HG02884 (cell line): ENCODE measurements at regions not wholly inside any gene's neighbourhood (a gene's known extent, or its start where the extent isn't known, plus 50 kb on each side); places are given as distances from the start of the nearest gene placed in this dataset.
"Not testable (repeated sequence)": the region's sequence is repeated elsewhere in the genome, so short reads cannot be mapped to it uniquely, and the experiment has no call there.

Experiments used
- ATAC-seq: cut with Tn5 transposase; IDR thresholded peaks from one replicate; pipeline ENCODE4 v1.9.1; 2021; ENCODE audit warnings: mild to moderate bottlenecking, moderate library complexity; ENCODE audit not compliant: unreplicated experiment

DNA sequence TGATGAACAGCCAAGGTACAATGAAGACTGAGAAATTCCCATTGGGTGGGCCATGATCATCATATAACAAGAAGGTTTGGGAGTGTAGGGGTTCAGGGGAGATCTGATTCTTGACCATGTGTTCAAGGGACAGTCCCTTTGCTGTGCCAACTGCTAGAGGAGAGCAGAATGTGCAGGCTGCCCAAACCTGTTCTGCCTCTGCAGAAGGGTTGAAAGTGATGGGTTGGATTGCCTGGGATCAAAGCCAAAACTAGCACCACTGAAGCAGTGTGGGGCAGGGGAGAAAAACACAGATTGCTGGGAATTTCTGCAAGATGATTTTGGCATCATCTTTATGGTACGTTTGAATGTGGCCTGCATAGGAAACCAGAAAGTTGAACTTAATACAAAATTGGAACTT lies 303.9 kb downstream of the OTUD1 start:
- peak; percentile 6 for ATAC-seq

GRCh38 chr10:23754179-23754578 lies 315.3 kb downstream of the OTUD1 start:
- ATAC-seq, result no peak

DNA sequence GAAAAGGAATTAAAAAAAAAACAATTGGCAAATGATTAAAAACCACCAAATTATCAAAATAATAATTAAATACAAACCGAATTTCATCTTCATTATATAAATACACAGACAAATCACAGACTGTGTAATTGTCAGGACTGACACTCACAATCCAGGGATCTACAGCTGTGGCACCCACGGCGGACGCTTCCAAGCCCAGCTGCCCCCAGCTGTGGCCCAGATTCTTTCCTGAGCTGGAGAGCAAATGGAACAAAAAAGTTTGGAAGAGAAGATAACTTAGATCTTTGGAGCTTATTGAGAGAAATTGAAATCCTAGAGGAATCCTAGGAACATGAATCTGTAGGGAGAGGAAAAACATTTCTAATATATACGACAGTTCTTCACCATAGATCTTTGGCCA lies 316.1 kb downstream of the OTUD1 start:
- no peak for ATAC-seq

DNA sequence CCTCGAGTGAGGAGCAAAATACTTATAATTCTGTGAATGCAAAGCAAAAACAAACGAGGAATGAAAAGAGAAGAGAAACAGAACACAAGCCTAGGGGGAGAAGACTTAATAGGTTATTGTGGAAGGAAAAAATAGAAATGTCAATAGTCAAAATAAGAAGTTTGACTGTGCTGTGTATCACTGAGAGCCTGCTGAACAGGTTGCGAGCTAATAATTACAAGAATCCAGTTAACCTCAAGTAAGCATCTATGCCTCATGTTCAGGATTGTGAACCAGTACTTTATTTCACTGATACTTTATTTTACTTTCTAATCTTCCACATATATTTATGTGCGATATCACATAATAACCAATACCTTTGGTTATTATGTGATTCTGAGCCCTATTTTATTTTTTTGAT lies 316.7 kb downstream of the OTUD1 start:
- no peak for ATAC-seq

- ATAC-seq, result no peak
These were observed 329.4 kb downstream of the OTUD1 start for GRCh38 chr10:23768281-23768680.

DNA sequence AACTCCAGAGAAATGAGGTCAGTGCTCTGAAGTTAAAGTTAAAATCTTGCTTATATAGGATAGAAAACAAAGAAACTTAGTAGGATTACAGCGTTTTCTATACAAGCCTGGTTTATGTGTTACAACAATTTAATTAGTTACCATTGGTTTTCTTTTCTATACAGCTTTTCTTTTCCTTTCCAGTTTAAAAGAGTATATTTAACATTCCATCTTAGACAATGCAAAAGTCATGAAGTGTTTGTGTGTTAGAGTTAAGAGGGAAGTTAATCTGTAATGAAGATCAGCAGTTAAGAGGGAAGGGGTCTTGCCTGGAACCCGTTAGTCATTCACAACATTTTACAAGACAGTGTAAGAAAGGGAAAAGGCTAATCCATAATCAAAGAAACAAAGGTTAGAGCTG lies 338.3 kb downstream of the OTUD1 start:
- no peak for ATAC-seq

- no peak for ATAC-seq
These were observed 340.4 kb downstream of the OTUD1 start for GRCh38 chr10:23779301-23779700.

DNA sequence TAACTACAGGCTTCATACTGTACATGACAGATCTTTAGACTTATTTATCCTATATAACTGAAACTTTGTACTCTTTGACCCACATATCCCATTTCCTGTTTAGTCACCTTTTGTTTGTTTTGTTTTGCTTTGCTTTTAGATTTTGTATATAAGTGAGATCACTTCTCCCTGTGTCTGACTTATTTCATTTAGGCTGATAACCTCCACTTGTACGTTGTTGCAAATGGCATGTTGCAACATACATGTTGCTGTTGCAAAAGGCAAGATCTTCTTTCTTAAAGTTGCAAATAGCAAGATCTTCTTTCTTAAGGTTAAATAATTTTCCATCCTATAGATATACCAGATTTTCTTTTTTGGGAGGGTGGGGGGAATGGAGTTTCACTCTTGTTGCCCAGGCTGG lies 341.5 kb downstream of the OTUD1 start:
- no peak for ATAC-seq

DNA sequence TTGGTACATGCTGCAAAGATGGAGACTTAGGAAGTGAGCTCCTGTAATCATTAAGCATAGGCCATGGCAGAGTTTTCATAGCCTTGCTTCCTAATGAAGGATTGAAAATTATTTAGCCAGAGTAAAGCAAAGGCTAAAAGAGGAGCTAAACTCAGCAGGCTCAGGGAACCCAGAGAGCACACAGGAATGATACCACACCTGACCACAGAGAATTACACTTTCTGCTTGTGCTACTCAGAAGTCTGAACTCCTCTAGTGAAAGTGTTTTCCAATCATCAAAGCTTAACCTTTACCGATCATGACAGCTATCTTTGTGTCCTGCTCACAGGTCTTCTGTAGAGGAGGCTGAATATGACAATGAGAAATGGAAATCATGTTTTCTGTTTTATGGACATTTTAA lies 347.7 kb downstream of the OTUD1 start:
- no peak for ATAC-seq

DNA sequence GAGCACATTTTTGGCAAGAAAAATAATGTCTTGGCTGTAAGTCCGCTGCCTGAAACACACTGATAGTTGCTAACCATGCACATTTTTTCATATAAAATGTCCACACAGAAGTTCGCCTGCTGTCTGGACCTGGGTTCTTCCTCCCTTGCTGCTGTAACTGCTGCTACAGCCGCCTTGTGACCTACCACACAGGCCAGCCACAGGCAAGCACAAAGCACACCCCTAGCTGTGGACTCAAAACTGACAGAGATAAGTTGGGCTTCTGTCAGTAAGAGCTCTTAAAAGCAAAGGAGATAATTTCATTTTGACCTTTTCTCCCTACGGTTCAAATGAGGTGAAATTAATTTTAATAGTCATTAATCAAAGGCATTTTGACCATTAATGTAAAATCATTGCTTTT lies 354.7 kb downstream of the OTUD1 start:
- no peak for ATAC-seq

DNA sequence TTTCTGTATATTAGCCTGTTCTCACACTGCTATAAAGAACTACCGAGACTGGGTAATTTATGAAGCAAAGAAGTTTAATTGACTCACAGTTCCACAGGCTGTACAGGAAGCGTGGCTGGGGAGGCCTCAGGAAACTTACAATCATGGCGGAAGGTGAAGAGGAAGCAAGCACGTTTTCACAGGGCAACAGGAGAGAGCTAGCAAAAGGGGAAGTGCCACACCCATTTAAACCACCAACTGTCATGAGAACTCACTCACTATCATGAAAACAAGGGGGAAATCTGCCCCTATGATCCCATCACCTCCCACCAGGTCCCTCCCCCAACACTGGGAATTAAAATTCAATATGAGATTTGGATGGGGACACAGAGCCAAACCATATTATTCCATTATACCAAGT lies 358.6 kb downstream of the OTUD1 start:
- ATAC-seq, result not testable (repeated sequence)

GRCh38 chr10:23804125-23804524 lies 365.2 kb downstream of the OTUD1 start:
- ATAC-seq, result no peak

DNA sequence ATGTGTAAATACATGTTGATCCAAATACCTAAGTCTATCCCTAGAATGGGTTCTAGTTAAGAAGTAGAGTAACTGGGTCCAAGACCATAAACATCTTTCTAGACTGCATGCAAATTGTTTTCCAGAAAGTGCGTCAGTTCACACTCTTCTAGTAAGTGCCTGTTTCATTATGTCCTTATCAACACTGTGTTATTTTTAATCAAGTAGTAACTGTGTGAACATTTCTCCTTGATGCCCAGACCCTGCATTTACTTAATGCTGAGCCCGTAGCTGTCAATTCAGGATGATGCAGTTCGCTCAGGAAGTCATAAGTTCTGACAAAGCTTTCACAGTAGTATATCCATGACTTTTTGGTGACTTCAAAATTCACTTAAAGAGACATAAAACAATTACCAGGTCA lies 374.8 kb downstream of the OTUD1 start:
- ATAC-seq, result no peak

- no peak for ATAC-seq
These were observed 379.6 kb downstream of the OTUD1 start for GRCh38 chr10:23818484-23818883.

GRCh38 chr10:23820792-23821191 lies 381.9 kb downstream of the OTUD1 start:
- ATAC-seq, result no peak

- no peak for ATAC-seq
These were observed 384.1 kb upstream of the KIAA1217 start for GRCh38 chr10:23824822-23825221.

DNA sequence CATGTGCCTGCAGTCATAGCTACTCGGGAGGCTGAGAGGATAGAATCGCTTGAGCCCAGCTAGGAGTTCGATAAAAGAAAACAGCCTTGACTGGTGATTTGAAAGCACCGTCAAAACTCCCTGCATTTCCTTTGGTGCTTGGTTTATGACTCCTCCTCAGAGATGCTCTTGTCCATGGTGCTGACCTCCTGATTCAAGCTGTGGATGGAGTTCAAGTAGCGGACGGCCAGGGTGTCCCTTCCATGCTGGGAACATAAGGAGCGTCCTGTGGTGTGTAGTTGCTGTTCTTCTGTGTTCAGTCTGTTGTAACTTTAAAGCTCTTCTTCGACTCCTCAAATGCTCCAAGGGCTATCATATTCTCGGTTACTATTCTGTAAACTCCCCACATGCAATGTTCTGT lies 382.5 kb upstream of the KIAA1217 start:
- no peak for ATAC-seq

- ATAC-seq, result no peak
These were observed 379.4 kb upstream of the KIAA1217 start for GRCh38 chr10:23829556-23829955.

DNA sequence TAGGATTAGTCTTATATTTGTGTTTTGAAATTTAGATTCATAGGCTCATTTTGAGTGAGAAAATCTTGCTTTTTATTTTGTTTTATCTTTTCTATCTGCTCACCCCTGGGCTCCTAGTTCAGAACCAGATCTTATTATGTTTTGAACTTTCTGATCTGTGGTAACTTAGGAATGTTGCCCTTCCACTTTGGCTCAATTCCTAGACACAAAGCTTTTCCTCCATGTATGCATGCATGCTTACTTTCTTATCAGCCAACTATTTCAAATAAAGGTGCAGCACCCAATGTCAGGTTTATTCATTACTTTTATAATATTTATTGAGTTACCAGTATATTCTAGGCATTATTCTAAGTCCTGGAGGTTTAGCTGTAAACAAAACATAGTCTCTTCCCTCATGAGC lies 374.8 kb upstream of the KIAA1217 start:
- ATAC-seq, result no peak

DNA sequence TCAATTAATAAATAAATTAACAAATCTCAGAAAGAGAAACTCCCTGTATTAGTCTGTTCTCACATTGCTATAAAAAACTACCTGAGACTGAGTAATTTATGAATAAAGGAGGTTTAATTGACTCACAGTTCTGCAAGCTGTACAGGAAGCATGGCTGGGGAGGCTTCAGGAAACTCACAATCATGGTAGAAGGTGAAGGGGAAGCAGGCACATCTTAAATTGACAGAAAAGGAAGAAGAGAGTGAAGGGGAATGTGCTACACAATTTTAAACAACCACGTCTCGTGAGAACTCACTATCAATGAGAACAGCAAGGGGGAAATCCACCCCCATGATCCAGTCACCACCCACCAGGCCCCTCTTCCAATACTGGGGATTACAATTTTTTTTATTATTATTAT lies 358.3 kb upstream of the KIAA1217 start:
- ATAC-seq, result no peak

DNA sequence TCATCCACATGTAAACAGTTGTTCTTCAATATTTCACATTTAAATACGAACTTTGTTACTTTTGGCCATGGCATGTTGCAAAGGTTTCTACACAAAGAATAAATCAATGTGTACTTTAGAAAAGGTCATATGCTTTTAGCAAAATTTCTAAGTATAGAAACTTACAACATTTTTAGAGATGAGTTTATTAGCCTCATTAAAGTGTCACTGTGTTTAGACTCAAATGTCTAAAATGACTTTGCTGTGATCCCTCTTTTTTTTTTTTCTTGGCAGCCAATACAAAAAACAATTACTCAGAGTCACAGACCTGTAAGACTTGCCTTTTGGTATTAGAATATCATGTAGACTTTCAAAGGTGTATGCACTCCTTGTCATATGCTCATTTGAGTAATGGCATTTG lies 349.3 kb upstream of the KIAA1217 start:
- no peak for ATAC-seq

DNA sequence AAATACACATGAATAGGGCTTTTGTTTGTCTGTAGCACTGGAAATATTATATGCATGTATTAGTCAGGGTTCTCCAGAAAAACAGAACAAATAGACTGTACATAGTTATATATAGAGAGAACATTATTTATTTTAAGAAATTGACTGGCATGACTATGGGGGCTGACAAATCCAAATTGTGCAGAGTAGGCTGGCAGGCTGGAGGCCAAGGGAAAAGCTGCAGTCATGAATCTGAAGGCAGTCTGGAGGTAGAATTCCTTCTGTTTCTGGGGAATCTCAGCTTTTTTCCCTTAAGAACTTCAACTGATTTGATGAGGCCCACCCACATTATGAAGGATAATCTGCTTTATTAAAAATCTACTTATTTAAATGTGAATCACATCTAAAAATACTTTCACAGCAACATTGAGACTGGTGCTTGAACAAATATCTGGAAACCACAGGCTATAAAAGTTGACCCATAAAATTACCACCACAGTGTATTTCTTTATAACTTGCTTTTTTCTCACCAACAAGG lies 344.2 kb upstream of the KIAA1217 start:
- no peak for ATAC-seq

GRCh38 chr10:23866985-23867384 lies 342.0 kb upstream of the KIAA1217 start:
- ATAC-seq, result not testable (repeated sequence)

DNA sequence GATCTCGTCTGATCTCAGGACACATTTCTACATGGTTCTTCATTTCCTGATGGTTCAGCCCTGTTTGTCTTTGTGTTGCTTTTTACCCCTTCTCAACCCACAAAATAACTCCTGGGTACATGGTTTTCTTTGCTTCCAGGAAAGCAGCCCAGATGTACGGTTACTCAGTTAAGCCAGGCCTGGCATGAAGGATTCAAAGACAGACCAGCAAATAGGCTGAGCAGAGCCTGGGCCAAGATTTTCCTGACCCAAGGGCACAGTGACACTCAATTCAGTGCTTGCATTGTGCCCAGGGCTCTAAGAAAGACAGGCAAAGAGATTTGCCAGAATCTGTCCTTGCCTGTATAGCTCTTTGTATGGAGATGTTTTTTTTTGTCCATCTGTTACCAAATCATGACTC lies 340.8 kb upstream of the KIAA1217 start:
- ATAC-seq, result no peak
